T1000 (cell line): ENCODE measurements at regions not wholly inside any gene's neighbourhood (a gene's known extent, or its start where the extent isn't known, plus 50 kb on each side); places are given as distances from the start of the nearest gene placed in this dataset.
A peak's percentile ranks its signal among the peaks of the same experiment; 100 is the strongest.

Experiments
- DNase-seq: peaks from one replicate; lab custom pipeline; 2025; ENCODE audit warnings: mixed read lengths; lab: John Stamatoyannopoulos, UW

GRCh38 chr2:191738003-191738402, 60.1 kb downstream of the NABP1 start:
- DNase-seq, result no peak

- no peak for DNase-seq
Measured at GRCh38 chr2:191738667-191739066, 60.7 kb downstream of the NABP1 start.

- no peak for DNase-seq
Measured at GRCh38 chr2:191739194-191739593, 61.3 kb downstream of the NABP1 start.

GRCh38 chr2:191740016-191740419, 62.1 kb downstream of the NABP1 start:
- DNase-seq, result no peak

- no peak for DNase-seq
Measured at GRCh38 chr2:191740759-191741158, 62.8 kb downstream of the NABP1 start.

- DNase-seq, result no peak
Measured at GRCh38 chr2:191746346-191747169, 68.6 kb downstream of the NABP1 start.

GRCh38 chr2:191747170-191747530, 69.2 kb downstream of the NABP1 start:
- no peak for DNase-seq

GRCh38 chr2:191748059-191748461, 70.1 kb downstream of the NABP1 start:
- peak; percentile 20 for DNase-seq

- DNase-seq, result no peak
Measured at GRCh38 chr2:191748528-191749180, 70.7 kb downstream of the NABP1 start.

GRCh38 chr2:191749181-191749540, 71.2 kb downstream of the NABP1 start:
- DNase-seq, result no peak

GRCh38 chr2:191754103-191754502, 76.2 kb downstream of the NABP1 start:
- no peak for DNase-seq

- no peak for DNase-seq
Measured at GRCh38 chr2:191756761-191757160, 78.8 kb downstream of the NABP1 start.

GRCh38 chr2:191757208-191757607, 79.3 kb downstream of the NABP1 start:
- no peak for DNase-seq

- DNase-seq, result no peak
Measured at GRCh38 chr2:191758518-191759507, 80.9 kb downstream of the NABP1 start.

- DNase-seq, result no peak
Measured at GRCh38 chr2:191759680-191760079, 81.7 kb downstream of the NABP1 start.

- DNase-seq, result no peak
Measured at GRCh38 chr2:191760655-191761262, 82.8 kb downstream of the NABP1 start.

- no peak for DNase-seq
Measured at GRCh38 chr2:191773136-191773535, 73.8 kb downstream of the CAVIN2 start.

- DNase-seq, result no peak
Measured at GRCh38 chr2:191777351-191777750, 69.5 kb downstream of the CAVIN2 start.

- DNase-seq, result no peak
Measured at GRCh38 chr2:191778041-191778440, 68.8 kb downstream of the CAVIN2 start.

GRCh38 chr2:191782351-191782750, 64.5 kb downstream of the CAVIN2 start:
- no peak for DNase-seq

GRCh38 chr2:191783416-191783815, 63.5 kb downstream of the CAVIN2 start:
- DNase-seq, result no peak
